ENCODE measurements at regions not wholly inside any gene's neighbourhood (a gene's known extent, or its start where the extent isn't known, plus 50 kb on each side); places are given as distances from the start of the nearest gene placed in this dataset.

DNA sequence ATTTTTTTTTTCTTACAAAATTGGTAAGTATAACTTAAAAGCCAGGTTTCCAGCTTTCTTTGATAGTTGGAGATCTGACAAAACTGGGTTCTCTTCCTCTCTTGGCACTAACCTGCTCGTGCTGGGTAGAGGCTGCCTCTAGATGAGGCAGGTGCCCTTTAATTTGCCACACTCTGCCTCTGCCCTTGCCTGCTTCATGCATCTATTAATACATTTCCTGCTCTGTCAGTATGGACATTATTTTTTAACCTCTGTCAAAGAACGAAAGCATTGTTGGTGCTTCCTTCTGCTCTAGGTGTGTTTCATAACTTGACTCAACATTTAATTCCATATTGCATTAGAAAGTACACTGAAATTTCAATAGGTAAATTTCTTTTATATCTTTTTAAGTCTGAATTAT is 490.7 kb upstream of the ZEB2 start:
- no peak overlapping the region for H3K4me3 ChIP-seq (ENCODE audit: low read depth, low read length)
- no peak for DNase-seq (ENCODE audit: low read depth)

DNA sequence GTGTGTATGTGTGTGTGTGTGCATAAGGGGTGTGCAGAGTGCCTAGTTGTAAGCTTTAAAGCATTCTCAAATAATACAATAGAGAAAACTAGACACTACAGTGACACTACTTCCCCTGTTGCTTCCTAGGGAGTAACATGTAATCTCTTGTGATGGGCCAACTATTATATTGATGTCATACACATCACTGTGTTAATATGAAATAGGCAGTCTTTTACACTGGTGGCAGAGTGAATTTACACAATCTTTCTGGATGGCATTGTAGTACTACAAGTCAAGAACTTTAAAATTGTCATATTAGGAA is 488.0 kb upstream of the ZEB2 start:
- H3K4me3 ChIP-seq (ENCODE audit: low read depth, low read length) = no peak overlapping the region
- no peak for DNase-seq (ENCODE audit: low read depth)

GRCh38 chr2:145007093-145007959 is 487.4 kb upstream of the ZEB2 start:
- peak; percentile 97 for DNase-seq (ENCODE audit: low read depth)
- H3K4me3 ChIP-seq (ENCODE audit: low read depth, low read length) = no peak overlapping the region

DNA sequence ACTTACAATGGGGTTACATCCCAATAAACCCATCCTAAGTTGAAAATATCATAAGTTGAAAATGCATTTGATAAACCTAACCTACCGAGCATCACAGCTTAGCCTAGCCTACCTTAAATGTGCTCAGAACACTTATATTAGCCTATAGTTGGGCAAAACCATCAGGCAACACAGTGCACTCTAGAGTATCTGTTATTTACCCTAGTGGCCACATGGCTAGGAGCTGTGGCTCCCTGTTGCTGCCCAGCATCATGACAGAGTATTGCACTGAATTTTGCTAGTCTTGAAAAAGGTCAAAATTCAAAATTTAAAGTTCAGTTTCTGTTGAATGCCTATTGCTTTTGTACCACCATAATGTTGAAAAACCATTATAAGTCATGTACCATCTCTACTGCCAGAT is 482.7 kb upstream of the ZEB2 start:
- H3K4me3 ChIP-seq (ENCODE audit: low read depth, low read length) = no peak overlapping the region
- DNase-seq (ENCODE audit: low read depth) = no peak

GRCh38 chr2:145000376-145000775 is 480.5 kb upstream of the ZEB2 start:
- H3K4me3 ChIP-seq (ENCODE audit: low read depth, low read length) = no peak overlapping the region
- DNase-seq (ENCODE audit: low read depth) = no peak

DNA sequence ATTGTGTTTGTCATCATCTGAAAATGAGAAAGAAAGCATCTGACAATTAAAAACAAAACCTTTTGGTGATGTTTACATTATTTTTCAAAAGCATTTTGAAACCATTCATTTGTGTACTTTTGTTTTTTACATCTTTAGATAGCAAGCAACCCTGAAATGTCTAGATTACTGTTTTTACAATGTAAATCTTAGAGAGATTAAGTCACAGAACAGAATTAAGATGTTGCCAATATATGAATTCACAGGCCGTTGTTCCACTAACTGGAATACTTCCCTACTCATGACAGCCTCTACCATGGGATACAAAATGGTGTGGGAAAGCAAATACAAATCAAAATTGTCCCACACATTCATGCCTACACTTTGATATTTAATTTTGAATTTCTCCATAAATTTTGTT is 480.0 kb upstream of the ZEB2 start:
- no peak for DNase-seq (ENCODE audit: low read depth)
- no peak overlapping the region for H3K4me3 ChIP-seq (ENCODE audit: low read depth, low read length)

- no peak overlapping the region for H3K4me3 ChIP-seq (ENCODE audit: low read depth, low read length)
- no peak for DNase-seq (ENCODE audit: low read depth)
Measured at GRCh38 chr2:144999071-144999875, 479.4 kb upstream of the ZEB2 start.

DNA sequence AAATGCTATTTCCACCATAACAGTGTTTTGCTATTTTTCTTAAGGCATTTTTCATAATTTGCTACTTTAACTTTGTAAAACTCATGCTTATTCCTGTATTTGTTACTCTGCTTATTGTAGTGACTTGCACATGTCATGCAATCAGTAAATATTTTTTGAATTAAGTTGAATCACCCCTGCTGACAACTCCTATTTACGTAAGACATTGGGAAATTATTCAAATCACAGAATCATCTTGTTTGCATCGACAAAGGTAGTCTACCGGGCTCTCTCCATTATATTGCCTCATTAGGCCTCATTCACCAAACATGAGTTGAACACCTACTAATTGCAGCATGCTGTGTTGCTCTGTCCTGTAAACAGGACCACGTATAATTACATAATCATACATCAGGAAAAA is 478.5 kb upstream of the ZEB2 start:
- DNase-seq (ENCODE audit: low read depth) = no peak

GRCh38 chr2:144996225-144996795 is 476.4 kb upstream of the ZEB2 start:
- no peak for DNase-seq (ENCODE audit: low read depth)
- no peak overlapping the region for H3K4me3 ChIP-seq (ENCODE audit: low read depth, low read length)

More for the DNA sequence above, 478.5 kb upstream of the ZEB2 start:
- no peak overlapping the region for H3K4me3 ChIP-seq (ENCODE audit: low read depth, low read length)

DNA sequence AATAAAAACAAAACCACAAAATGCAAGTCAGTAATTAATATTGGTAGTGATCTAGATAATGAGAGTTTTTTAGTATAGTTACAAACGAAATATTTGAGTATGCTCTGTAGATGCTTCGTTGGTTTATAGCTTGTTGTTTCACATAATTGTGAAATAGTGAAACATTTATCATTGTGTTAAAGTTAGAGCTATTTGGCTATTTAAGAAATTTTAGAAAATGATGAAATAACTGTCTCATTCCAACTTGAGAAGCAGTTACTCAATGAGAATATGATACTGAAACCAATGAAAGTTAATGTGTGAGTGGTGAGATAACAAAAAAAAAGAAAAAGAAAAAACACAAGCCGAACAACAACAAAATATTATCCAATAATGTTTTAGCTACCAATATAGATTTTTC is 475.6 kb upstream of the ZEB2 start:
- H3K4me3 ChIP-seq (ENCODE audit: low read depth, low read length) = no peak overlapping the region
- DNase-seq (ENCODE audit: low read depth) = no peak

- no peak overlapping the region for H3K4me3 ChIP-seq (ENCODE audit: low read depth, low read length)
- no peak for DNase-seq (ENCODE audit: low read depth)
Measured at GRCh38 chr2:144990661-144991060, 470.7 kb upstream of the ZEB2 start.

DNA sequence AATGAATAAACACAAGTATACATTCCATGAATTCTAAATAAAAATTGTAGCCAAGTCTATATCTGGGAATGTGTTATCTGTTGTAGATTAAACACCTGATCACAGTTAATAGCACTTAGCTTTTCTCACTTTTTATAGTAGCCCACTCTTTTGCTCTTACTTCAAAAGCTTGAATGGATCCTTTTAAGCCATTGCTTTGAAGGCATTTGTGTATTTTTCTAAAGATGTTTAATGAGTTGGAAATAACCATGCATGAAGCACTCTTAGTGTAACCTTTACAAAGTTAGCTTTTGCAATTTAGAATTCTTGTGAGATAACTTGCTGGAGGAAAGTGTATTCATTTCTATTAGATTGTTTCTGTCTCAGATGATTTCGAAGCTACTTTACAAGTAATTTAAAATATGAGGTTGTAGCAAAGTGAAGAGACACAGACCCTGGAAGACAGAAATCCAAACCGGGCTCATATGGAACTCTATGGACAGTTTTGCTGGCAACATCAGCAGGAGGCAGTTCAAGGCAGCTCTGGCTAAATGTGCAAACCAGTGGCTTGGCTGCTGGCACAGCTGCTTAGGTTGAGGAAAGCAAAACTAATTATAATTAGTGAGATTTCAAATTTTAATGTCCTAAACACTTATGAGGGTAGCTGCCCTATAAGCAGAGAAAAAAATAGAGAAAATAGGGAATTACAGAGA is 469.8 kb upstream of the ZEB2 start:
- no peak for DNase-seq (ENCODE audit: low read depth)
- no peak overlapping the region for H3K4me3 ChIP-seq (ENCODE audit: low read depth, low read length)

DNA sequence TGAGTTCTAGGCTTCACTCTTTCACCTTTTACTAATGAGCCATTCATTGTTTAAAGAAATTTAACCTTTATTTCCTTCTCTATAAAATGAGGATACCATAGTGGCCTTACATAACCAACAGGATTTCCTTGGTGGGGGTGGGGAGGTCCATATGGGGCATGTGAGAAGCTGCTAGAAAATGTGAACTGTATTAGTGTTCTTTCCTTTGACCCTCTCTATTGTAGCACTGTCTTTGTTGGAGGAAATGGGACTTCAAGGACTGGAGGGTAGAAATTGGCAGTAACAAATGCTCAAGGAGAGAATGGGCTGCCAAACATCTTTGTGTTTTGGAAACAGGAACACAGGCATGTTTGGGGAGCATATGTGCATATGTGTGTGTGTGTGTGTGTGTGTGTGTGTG is 468.7 kb upstream of the ZEB2 start:
- no peak overlapping the region for H3K4me3 ChIP-seq (ENCODE audit: low read depth, low read length)
- DNase-seq (ENCODE audit: low read depth) = no peak

- no peak for DNase-seq (ENCODE audit: low read depth)
Measured at GRCh38 chr2:144986691-144987090, 466.8 kb upstream of the ZEB2 start.

DNA sequence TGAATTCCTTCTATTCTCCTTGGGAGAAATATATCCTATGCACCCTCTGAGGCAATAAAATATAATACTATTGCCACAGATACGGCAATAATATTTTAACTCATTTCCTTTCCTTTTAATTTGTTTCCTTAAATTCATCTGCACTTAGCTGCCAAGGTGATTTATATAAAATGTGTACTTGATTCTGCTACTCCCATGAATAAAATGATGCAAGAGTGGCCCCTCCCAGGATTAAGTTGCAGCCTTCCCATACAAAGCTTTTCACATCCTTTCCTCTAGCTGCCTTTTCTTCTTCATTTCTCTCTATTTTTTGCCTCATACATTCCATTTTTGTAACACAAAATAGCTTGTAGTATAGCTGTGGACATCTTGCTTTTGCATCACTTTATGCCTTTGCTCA is 464.1 kb upstream of the ZEB2 start:
- DNase-seq (ENCODE audit: low read depth) = no peak
- no peak overlapping the region for H3K4me3 ChIP-seq (ENCODE audit: low read depth, low read length)

More at GRCh38 chr2:144986691-144987090, 466.8 kb upstream of the ZEB2 start:
- no peak overlapping the region for H3K4me3 ChIP-seq (ENCODE audit: low read depth, low read length)

DNA sequence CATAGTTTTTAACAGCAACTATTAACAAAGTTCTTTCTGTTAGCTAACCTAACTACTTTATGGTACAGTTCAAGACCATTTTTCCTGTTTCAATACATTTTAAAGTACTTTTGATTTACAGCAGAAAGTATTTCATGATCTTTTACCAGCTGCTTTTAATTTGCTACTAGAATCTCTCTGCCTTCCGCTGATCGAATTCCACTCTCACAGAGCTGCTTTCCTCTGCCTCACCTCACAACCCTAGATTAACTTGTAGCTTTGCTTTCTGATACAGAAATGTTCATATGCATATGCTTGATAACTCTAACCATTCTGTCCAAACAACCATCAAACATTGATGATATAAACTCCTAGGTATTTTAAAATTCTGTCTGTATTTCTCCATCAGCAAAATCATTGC is 463.2 kb upstream of the ZEB2 start:
- no peak overlapping the region for H3K4me3 ChIP-seq (ENCODE audit: low read depth, low read length)
- no peak for DNase-seq (ENCODE audit: low read depth)

DNA sequence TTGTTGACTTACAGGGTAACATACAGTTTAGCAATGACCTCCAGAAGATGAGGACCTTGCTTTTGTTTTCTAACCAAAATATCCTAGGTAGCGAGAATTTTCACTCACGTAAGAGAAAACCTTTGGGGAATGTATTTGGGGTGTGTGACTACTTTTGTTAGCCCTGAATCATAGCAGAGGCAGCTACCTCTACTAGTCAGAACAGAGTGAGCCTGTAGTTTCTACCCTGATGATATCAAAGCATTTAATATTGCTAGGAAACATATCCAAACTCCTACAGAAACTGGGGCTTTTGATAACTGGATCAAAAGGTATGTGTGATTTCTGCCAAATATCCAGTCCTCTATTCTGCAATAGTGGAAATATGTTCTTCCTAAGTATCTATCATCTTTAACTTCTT is 462.6 kb upstream of the ZEB2 start:
- DNase-seq (ENCODE audit: low read depth) = no peak
- no peak overlapping the region for H3K4me3 ChIP-seq (ENCODE audit: low read depth, low read length)

DNA sequence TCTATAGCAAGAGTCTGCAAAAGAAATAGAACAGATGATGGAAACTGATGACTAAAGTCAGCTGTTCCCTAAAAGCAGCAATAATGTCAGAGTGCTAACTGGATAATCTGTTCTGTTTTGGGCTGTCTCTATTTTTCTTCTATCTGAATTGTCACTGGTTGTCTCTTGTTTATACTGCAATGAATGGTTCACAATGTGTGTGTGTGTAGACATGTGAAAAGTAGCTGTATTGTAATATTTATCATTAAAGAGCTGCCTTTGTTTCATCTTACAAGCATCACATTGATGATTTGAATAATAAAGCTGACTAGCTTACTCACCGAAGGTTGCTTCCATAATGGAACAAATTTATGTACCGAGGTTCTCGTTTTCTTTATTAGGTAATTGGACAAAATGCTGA is 456.0 kb upstream of the ZEB2 start:
- no peak overlapping the region for H3K4me3 ChIP-seq (ENCODE audit: low read depth, low read length)

GRCh38 chr2:144972676-144973075 is 452.8 kb upstream of the ZEB2 start:
- H3K4me3 ChIP-seq (ENCODE audit: low read depth, low read length) = no peak overlapping the region
- DNase-seq (ENCODE audit: low read depth) = no peak

More for the DNA sequence above, 456.0 kb upstream of the ZEB2 start:
- DNase-seq (ENCODE audit: low read depth) = no peak

DNA sequence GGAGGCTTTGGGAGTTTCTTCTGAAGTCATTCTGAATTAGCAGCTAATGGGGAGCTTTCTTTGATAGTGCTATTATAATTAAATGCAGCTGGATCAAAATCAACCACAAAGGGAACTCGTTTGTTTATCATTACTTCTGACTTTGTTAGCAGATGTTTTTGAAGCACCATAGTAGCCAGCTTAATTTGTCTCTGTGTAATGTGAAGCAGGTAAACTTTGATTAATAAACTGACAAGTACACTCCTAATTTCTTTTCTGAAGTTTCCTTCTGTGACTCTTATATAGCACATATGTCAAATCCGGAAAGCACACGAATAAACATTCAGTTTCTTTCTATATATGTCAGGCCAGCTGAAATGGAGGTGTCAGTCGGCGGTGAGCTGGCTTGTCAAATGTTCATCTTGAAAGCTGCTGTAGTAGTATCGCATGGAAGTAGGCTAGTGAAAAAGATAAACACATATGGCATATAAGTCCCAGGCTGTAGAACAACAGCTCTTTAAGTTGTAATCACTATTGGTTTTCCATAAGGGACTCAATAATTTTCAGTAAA is 451.9 kb upstream of the ZEB2 start:
- no peak for DNase-seq (ENCODE audit: low read depth)
- H3K4me3 ChIP-seq (ENCODE audit: low read depth, low read length) = no peak overlapping the region

Data from skeletal muscle cell (primary cell).